ENCODE measurements at regions not wholly inside any gene's neighbourhood (a gene's known extent, or its start where the extent isn't known, plus 50 kb on each side); places are given as distances from the start of the nearest gene placed in this dataset.
"Not testable (repeated sequence)": the region's sequence is repeated elsewhere in the genome, so short reads cannot be mapped to it uniquely, and the experiment has no call there.

DNA sequence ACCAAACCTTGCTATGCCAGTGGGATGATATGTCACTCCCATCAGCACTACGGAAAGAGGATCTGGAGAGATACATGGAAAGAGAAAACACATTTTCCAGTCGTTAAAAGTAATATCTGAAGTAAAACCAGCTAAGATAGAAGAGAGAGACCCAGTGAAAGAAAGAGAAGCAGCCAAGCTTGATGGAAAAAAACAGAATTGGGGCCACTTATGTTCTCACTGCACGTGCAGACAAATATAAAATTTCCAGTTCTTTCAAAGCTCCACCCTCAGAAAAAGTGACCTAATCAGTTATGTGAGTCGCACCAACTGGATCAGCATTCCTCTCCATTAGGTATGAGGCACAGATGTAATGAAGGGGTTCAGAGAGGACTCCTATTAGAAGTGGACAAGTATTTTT lies 266.1 kb downstream of the MTERF1 start:
- no peak overlapping the region for H3K4me3 Mint-ChIP-seq
- no peaks in the 10 kb centered on the region for H3K36me3 Mint-ChIP-seq
- H3K27me3 Mint-ChIP-seq = peaks cover 4 to 8% of the 10 kb centered on the region in 2 donors
- no peaks in the 10 kb centered on the region for H3K36me3 ChIP-seq (ENCODE audit: control insufficient read depth in 2 of 2, extremely low read depth in 1 of 2, insufficient read depth in 1 of 2, low read length in 1 of 2)
- ATAC-seq (replicated peaks in 1 of 4) (no peak), DNase-seq (no peak)
- no peak overlapping the region for H3K27ac Mint-ChIP-seq
- H3K4me1 ChIP-seq (ENCODE audit: control insufficient read depth in 1 of 2, extremely low read depth in 1 of 2, insufficient read depth in 2 of 2, low read length in 2 of 2) = no peaks in the 10 kb centered on the region
- H3K27ac ChIP-seq (ENCODE audit: low read length) = no peak overlapping the region
- H3K27me3 ChIP-seq (replicated peaks in 1 of 2; ENCODE audit: control insufficient read depth in 2 of 2, extremely low read depth in 1 of 2, insufficient read depth in 2 of 2, low read length in 1 of 2) = no peaks in the 10 kb centered on the region
- WGBS (ENCODE audit: insufficient coverage) = 67% methylated on average over 1 of the region's 4 CpGs
- no peaks in the 10 kb centered on the region for H3K4me1 Mint-ChIP-seq
- H3K9me3 ChIP-seq = no peaks in the 10 kb centered on the region
- H3K9me3 Mint-ChIP-seq = peaks cover 0 to 6% (median 5%) of the 10 kb centered on the region in 3 donors
- no peak overlapping the region for H3K4me3 ChIP-seq (ENCODE audit: control insufficient read depth in 1 of 2, extremely low read depth in 1 of 2, low read length in 1 of 2)
- ChIA-PET POLR2A (no interaction called here), CTCF (no interaction called here)

DNA sequence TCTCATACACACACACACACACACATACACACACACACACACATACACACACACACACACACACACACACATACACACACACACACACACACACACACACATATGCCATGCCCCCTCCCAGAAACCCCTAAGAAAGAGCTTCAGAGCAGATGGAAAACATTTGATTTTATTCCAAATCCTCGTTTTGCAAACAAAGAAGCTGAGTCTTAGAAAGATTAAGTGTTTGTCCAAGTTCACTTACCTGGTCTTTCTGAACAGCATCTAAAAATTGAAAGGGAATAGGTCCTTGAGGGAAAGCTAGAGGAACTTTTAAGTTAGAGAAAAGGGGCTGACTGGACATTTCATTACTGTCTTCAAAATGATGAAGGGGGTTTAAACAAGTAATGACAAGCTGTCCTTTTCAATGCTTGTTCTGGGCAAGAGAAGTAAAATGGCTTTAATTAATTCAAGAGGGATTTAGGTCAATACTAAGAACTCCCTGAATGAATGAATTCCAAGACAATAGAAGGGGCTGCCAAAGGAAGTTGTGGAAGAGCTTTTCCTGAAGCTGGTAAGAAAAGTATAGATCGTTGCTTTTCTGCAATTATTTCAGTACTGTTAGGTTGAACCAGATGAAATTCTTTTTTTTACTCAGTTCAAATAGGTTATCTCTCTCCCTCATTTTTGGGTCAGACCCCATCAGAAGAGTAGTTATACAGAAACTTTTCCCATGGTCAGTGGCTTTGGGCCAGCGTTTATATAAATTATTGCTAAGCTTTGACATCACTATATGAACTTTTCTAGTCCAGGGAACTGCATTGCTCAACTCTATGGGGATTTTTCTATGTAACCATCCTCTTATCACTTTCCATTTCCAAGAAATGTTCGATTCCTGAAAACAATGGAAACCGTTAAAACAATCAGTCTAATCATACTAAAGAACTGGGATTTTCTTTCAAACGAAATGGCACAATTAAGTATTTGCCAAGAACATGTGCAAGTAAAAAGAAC lies 261.4 kb downstream of the MTERF1 start:
- Histone ChIP-seq H3K36me3 (ENCODE audit: control insufficient read depth in 2 of 2, extremely low read depth in 1 of 2, insufficient read depth in 1 of 2, low read length in 1 of 2) (no peaks in the 10 kb centered on the region), H3K4me1 (ENCODE audit: control insufficient read depth in 1 of 2, extremely low read depth in 1 of 2, insufficient read depth in 2 of 2, low read length in 2 of 2) (no peaks in the 10 kb centered on the region), H3K27ac (ENCODE audit: low read length) (no peak overlapping the region), H3K4me3 (ENCODE audit: control insufficient read depth in 1 of 2, extremely low read depth in 1 of 2, low read length in 1 of 2) (no peak overlapping the region), H3K27me3 (replicated peaks in 1 of 2; ENCODE audit: control insufficient read depth in 2 of 2, extremely low read depth in 1 of 2, insufficient read depth in 2 of 2, low read length in 1 of 2) (no peaks in the 10 kb centered on the region), H3K9me3 (no peaks in the 10 kb centered on the region)
- WGBS (ENCODE audit: insufficient coverage) = 59% methylated on average over 2 of the region's 6 CpGs
- peaks cover 0 to 4% (median 0%) of the 10 kb centered on the region in 3 donors for H3K9me3 Mint-ChIP-seq
- H3K4me3 Mint-ChIP-seq = no peak overlapping the region
- ATAC-seq (replicated peaks in 1 of 4) = no peak
- H3K36me3 Mint-ChIP-seq = no peaks in the 10 kb centered on the region
- CTCF ChIA-PET = no interaction called here
- DNase-seq = no peak
- peaks cover 0 to 4% of the 10 kb centered on the region in 2 donors for H3K27me3 Mint-ChIP-seq
- POLR2A ChIA-PET = interaction anchor here in 1 of 2 donors (0.6 kb wide), 2 partner anchors 8 to 938 kb away, joined by 3 read pairs; no protein-coding TSS in a partner anchor
- H3K27ac Mint-ChIP-seq = no peak overlapping the region
- no peaks in the 10 kb centered on the region for H3K4me1 Mint-ChIP-seq

GRCh38 chr7:91620827-91621226 lies 259.7 kb downstream of the MTERF1 start:
- Mint-ChIP-seq H3K9me3 (peaks cover 0 to 9% (median 0%) of the 10 kb centered on the region in 3 donors), H3K36me3 (no peaks in the 10 kb centered on the region), H3K4me3 (no peak overlapping the region), H3K4me1 (no peaks in the 10 kb centered on the region), H3K27ac (no peak overlapping the region), H3K27me3 (peaks cover 0 to 4% of the 10 kb centered on the region in 2 donors)
- ChIA-PET POLR2A (no interaction called here), CTCF (no interaction called here)
- DNase-seq (no peak), ATAC-seq (replicated peaks in 1 of 4) (no peak)
- H3K27me3 ChIP-seq (replicated peaks in 1 of 2; ENCODE audit: control insufficient read depth in 2 of 2, extremely low read depth in 1 of 2, insufficient read depth in 2 of 2, low read length in 1 of 2) = no peaks in the 10 kb centered on the region
- no peak overlapping the region for H3K27ac ChIP-seq (ENCODE audit: low read length)
- H3K36me3 ChIP-seq (ENCODE audit: control insufficient read depth in 2 of 2, extremely low read depth in 1 of 2, insufficient read depth in 1 of 2, low read length in 1 of 2) = no peaks in the 10 kb centered on the region
- no peaks in the 10 kb centered on the region for H3K9me3 ChIP-seq
- WGBS (ENCODE audit: insufficient coverage) = 100% methylated on average over 1 of the region's 1 CpG
- H3K4me1 ChIP-seq (ENCODE audit: control insufficient read depth in 1 of 2, extremely low read depth in 1 of 2, insufficient read depth in 2 of 2, low read length in 2 of 2) = no peaks in the 10 kb centered on the region
- no peak overlapping the region for H3K4me3 ChIP-seq (ENCODE audit: control insufficient read depth in 1 of 2, extremely low read depth in 1 of 2, low read length in 1 of 2)

GRCh38 chr7:91627324-91627723 lies 253.2 kb downstream of the MTERF1 start:
- CTCF ChIA-PET; H3K36me3 ChIP-seq (ENCODE audit: control insufficient read depth in 2 of 2, extremely low read depth in 1 of 2, insufficient read depth in 1 of 2, low read length in 1 of 2); H3K4me3 ChIP-seq (ENCODE audit: control insufficient read depth in 1 of 2, extremely low read depth in 1 of 2, low read length in 1 of 2); H3K9me3 ChIP-seq; H3K4me1 Mint-ChIP-seq; H3K27ac ChIP-seq (ENCODE audit: low read length); H3K9me3 Mint-ChIP-seq; H3K4me1 ChIP-seq (ENCODE audit: control insufficient read depth in 1 of 2, extremely low read depth in 1 of 2, insufficient read depth in 2 of 2, low read length in 2 of 2); H3K27ac Mint-ChIP-seq; POLR2A ChIA-PET; H3K27me3 ChIP-seq (replicated peaks in 1 of 2; ENCODE audit: control insufficient read depth in 2 of 2, extremely low read depth in 1 of 2, insufficient read depth in 2 of 2, low read length in 1 of 2); H3K4me3 Mint-ChIP-seq; H3K36me3 Mint-ChIP-seq; ATAC-seq (replicated peaks in 1 of 4); H3K27me3 Mint-ChIP-seq; DNase-seq: not testable (repeated sequence)
- 95% methylated on average over 19 of the region's 28 CpGs for WGBS (ENCODE audit: insufficient coverage)

DNA sequence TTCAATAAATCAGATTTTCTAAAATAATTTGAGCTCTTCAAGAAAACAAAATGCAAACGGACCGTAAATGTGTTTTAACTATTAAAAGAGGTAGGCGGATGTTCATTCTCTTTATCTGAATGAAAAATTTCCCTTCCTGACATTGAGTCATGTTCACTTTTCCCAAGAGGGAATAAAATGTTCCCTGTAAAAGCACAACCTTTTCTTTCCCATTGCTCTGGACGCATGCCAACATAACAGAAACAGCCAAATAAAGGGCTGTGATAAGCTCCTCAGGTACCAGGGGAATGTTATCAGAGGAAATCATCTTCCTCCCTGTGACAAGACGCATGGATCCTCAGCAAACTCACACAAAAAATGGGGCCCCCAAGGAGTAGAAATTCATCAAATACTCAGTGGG lies 251.8 kb downstream of the MTERF1 start:
- H3K27ac Mint-ChIP-seq = no peak overlapping the region
- H3K36me3 ChIP-seq (ENCODE audit: control insufficient read depth in 2 of 2, extremely low read depth in 1 of 2, insufficient read depth in 1 of 2, low read length in 1 of 2) = no peaks in the 10 kb centered on the region
- no peaks in the 10 kb centered on the region for H3K27me3 ChIP-seq (replicated peaks in 1 of 2; ENCODE audit: control insufficient read depth in 2 of 2, extremely low read depth in 1 of 2, insufficient read depth in 2 of 2, low read length in 1 of 2)
- H3K9me3 Mint-ChIP-seq = peaks cover 0 to 8% (median 0%) of the 10 kb centered on the region in 3 donors
- H3K4me1 Mint-ChIP-seq = no peaks in the 10 kb centered on the region
- H3K27ac ChIP-seq (ENCODE audit: low read length) = no peak overlapping the region
- DNase-seq = no peak
- no peak overlapping the region for H3K4me3 ChIP-seq (ENCODE audit: control insufficient read depth in 1 of 2, extremely low read depth in 1 of 2, low read length in 1 of 2)
- no CpG with 5 or more reads among the region's 5 CpGs for WGBS (ENCODE audit: insufficient coverage)
- H3K36me3 Mint-ChIP-seq = no peaks in the 10 kb centered on the region
- H3K9me3 ChIP-seq = no peaks in the 10 kb centered on the region
- ChIA-PET POLR2A (interaction anchor here in 1 of 2 donors (0.6 kb wide), 1 partner anchor 18 kb away, joined by 3 read pairs; no protein-coding TSS in a partner anchor), CTCF (no interaction called here)
- no peaks in the 10 kb centered on the region for H3K27me3 Mint-ChIP-seq
- H3K4me1 ChIP-seq (ENCODE audit: control insufficient read depth in 1 of 2, extremely low read depth in 1 of 2, insufficient read depth in 2 of 2, low read length in 2 of 2) = no peaks in the 10 kb centered on the region
- H3K4me3 Mint-ChIP-seq = no peak overlapping the region
- no peak for ATAC-seq (replicated peaks in 1 of 4)

DNA sequence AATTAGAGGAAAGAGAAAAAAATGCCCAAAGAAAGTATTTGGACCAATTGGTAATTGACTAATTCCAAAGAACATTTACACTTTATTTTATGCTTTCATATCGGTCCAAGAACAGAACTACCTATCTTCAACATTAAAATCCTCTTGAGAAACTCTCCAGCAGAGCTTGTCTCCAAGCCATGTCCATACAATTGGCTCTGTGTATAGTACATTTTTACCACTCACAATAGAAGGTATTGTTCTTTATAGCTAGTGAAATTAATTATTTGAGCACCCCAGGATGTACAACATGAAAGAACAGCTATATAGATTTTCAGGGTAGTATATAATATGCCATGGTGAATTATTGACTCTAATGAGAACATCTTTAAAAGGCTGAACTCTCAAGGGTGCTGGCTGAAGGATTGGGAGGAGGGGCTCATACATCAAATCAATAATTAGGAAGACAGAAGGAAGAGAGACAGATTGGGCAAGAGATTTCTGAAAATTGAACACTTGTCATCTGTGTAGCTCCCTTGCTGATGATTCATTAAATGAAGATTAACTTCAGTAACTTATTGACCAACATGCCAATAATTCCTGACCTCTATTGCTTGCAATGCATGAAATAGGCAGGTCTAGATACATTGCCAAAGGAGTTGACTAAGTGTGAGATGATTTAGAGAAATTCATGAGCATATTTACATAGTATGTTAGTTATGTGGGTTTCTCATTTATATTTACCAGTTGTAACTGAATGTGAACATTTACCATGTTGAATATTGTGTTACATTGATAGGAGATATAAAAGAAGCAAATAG lies 249.7 kb downstream of the MTERF1 start:
- Mint-ChIP-seq H3K9me3 (peaks cover 0 to 3% (median 0%) of the 10 kb centered on the region in 3 donors), H3K4me3 (no peak overlapping the region), H3K4me1 (no peaks in the 10 kb centered on the region), H3K27me3 (no peaks in the 10 kb centered on the region), H3K27ac (no peak overlapping the region), H3K36me3 (no peaks in the 10 kb centered on the region)
- CTCF ChIA-PET = no interaction called here
- ATAC-seq (replicated peaks in 1 of 4) (no peak), DNase-seq (no peak)
- Histone ChIP-seq H3K36me3 (ENCODE audit: control insufficient read depth in 2 of 2, extremely low read depth in 1 of 2, insufficient read depth in 1 of 2, low read length in 1 of 2) (no peaks in the 10 kb centered on the region), H3K9me3 (no peaks in the 10 kb centered on the region), H3K4me3 (ENCODE audit: control insufficient read depth in 1 of 2, extremely low read depth in 1 of 2, low read length in 1 of 2) (no peak overlapping the region), H3K4me1 (ENCODE audit: control insufficient read depth in 1 of 2, extremely low read depth in 1 of 2, insufficient read depth in 2 of 2, low read length in 2 of 2) (no peaks in the 10 kb centered on the region), H3K27ac (ENCODE audit: low read length) (no peak overlapping the region), H3K27me3 (replicated peaks in 1 of 2; ENCODE audit: control insufficient read depth in 2 of 2, extremely low read depth in 1 of 2, insufficient read depth in 2 of 2, low read length in 1 of 2) (no peaks in the 10 kb centered on the region)
- no CpG with 5 or more reads among the region's 1 CpG for WGBS (ENCODE audit: insufficient coverage)
- POLR2A ChIA-PET = no interaction called here
